Tibial nerve (tissue), 4 donors: ENCODE measurements at regions not wholly inside any gene's neighbourhood (a gene's known extent, or its start where the extent isn't known, plus 50 kb on each side); places are given as distances from the start of the nearest gene placed in this dataset.

ENCODE experiments used
- CTCF ChIP-seq, 5 experiments: fragments of 200-600 bp in 3 of 5; fragments of 450-650 bp in 2 of 5; sonication (generic) in 3 of 5; IDR thresholded peaks; one replicate each; pipeline ENCODE4 v1.5.1; 2016 to 2019; ENCODE audit warnings: antibody characterized with exemption in 5 of 5, mild to moderate bottlenecking in 3 of 5, moderate library complexity in 2 of 5
- EP300 ChIP-seq, 2 donors: sonication (generic); formaldehyde crosslinking; IDR thresholded peaks; one replicate each; pipeline ENCODE4 v1.6.1; 2017; ENCODE audit warnings: antibody characterized with exemption in 2 of 2, mild to moderate bottlenecking in 1 of 2

DNA sequence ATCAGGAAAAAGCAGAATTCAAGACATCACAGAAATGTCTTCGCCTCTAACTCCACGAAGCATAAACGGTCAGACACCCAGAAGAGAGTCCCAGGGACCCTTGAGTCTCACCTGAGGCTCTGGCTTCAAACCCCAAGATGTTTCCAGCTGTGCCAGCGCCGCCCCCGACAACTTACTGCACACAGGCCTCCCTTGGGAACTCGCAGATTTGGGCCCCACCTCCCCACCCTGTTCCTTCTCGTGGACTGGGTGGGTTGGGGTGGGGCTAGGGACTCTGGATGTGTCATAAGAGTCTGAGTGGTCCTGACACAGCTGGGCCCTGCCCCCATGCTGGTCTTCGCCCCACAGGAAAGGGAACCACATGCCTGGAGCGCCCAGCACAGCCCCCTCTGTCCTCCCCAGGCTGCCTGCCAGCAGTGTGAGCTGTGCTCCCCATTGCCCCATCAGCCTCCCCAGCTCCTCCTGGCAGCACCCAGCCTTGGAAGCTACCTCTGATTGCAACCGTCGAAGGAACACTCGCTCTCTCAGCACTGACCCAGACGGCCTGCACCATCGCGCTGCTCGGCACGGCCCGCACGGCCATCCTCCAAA, 147.5 kb downstream of the CRYBB2 start:
- TF ChIP-seq CTCF (IDR thresholded peaks at IDR 0.05) (no peak), EP300 (IDR thresholded peaks at IDR 0.05) (no peak)
